ENCODE measurements at regions not wholly inside any gene's neighbourhood (a gene's known extent, or its start where the extent isn't known, plus 50 kb on each side); places are given as distances from the start of the nearest gene placed in this dataset.

DNA sequence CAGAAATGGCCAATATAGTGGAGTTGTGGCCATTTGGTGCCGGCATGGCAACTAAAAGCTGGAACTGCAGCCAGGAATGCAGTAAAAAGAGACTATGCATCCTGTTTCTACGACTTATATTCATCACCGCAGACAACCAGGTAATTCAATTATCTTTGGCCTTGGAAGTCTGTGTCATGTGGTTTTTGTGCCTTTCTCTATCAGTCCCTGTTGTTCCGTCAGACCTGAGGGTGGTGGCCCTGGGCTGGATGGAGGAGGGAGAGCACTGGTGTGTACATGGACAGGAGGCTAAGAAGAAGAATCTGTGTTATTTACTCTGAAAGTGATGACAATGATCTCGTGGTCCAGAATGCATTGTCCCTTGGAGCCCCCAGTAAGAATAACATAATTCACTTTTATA lies 852.6 kb downstream of the VRK1 start:
- H4K20me1 ChIP-seq = no peaks in the 10 kb centered on the region
- TF ChIP-seq Cebpa-rat (IDR thresholded peaks at IDR 0.05) = no peak
- H3K4me2 ChIP-seq = no peak overlapping the region

DNA sequence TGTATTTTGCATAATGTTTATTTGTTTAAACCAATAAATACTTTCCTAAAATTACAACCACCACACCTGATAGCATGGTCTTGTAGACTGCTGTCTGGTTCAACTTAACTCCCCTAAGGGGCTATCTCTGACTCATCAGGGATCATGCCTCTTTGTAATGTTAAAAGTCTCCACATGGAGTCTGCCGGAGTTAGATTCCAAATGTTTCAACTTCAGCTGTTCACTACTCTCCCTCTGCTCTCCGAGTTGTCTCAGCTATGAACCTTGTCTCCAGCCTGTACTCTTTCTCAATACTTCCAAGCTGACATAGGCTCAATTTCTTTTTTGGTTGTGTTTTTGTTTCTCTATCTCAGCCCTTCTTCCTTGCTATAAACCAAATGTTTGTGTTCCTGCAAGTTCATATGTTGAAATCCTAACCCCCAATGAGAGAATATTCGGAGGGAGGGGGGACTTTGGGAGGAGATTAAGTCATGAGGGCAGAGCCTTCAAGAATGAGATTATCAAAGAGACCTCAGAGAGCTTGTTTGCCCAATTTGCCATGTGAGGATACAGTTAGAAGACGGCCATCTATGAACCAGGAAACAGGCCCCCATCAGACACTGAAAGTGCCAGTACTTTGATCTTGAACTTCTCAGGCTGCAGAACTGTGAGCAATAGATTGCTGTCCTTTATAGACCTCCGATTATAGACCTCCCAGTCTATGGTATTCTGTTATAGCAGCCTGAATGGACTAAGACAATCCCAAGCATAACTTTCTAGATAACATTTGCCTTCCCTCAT lies 858.2 kb downstream of the VRK1 start:
- Histone ChIP-seq H3K4me2 (no peak overlapping the region), H3K27me3 (no peaks in the 10 kb centered on the region), H3K27ac (no peak overlapping the region), H3K4me3 (no peak overlapping the region), H3K9me3 (replicated peaks in 1 of 11) (no peaks in the 10 kb centered on the region), H3K36me3 (no peaks in the 10 kb centered on the region), H3K9ac (no peak overlapping the region), H3K4me1 (no peaks in the 10 kb centered on the region), H4K20me1 (no peaks in the 10 kb centered on the region)
- no peak for TF ChIP-seq Cebpa-rat (IDR thresholded peaks at IDR 0.05)

More for the DNA sequence above, 852.6 kb downstream of the VRK1 start:
- H3K27me3 ChIP-seq = no peaks in the 10 kb centered on the region
- no peaks in the 10 kb centered on the region for H3K4me1 ChIP-seq
- H3K27ac ChIP-seq = no peak overlapping the region
- no peaks in the 10 kb centered on the region for H3K9me3 ChIP-seq (replicated peaks in 1 of 11)
- H3K4me3 ChIP-seq = no peak overlapping the region
- H3K36me3 ChIP-seq = no peaks in the 10 kb centered on the region
- H3K9ac ChIP-seq = no peak overlapping the region

DNA sequence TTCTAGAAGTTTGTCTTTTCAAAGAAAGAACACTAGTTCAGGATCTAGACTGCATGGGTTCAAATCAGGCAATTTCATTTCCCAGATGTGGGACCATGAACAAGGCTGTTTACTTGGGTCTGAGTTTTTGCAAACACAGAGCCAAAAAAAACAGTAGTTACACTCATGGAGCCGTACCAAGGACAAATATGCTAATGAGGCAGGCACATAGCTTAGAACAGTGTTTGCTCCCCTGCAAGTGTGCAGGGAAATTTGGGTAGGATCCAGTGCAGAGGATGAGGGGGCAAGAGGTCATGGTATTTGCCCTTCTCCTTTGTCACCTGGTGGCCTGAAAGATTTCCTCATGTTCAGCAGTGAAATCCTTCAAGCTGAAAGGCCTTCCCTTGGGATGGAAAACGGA lies 860.4 kb downstream of the VRK1 start:
- no peak for TF ChIP-seq Cebpa-rat (IDR thresholded peaks at IDR 0.05)
- Histone ChIP-seq H3K9ac (no peak overlapping the region), H3K4me3 (no peak overlapping the region), H3K27ac (no peak overlapping the region), H4K20me1 (no peaks in the 10 kb centered on the region), H3K27me3 (no peaks in the 10 kb centered on the region), H3K9me3 (replicated peaks in 1 of 11) (no peaks in the 10 kb centered on the region), H3K4me2 (no peak overlapping the region), H3K4me1 (no peaks in the 10 kb centered on the region), H3K36me3 (no peaks in the 10 kb centered on the region)

DNA sequence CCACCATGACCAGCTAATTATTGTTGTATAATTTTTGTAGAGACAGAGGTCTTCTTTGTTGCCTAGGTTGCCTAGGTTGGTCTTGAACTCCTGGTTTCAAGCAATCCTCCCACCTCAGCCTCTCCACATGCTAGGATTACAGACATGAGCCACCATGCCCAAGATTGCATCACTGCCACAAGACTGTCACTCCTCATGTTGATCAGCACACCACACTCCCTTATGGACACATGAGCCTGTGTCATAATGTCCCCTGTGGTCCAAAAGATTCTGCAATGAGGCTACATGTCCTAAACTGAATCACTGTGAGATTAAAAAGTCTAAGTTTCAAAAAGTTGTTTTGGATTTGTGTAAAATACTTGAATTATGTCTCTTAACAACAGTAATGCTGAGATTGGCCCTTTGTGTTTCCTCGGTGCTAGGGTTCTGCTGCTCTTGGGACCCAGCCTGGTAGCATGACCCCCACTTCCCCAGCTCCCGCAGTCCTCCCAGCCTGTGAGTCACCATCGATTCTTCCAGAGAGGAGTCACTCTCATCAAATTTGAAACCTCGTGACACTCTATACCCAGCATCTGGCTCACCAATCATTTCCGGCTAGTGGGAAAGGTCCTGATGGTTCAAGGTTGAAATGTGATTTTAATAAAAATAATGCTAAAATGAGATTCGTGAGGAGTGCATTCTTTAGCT lies 890.9 kb downstream of the VRK1 start:
- Histone ChIP-seq H3K4me2 (no peak overlapping the region), H3K9me3 (replicated peaks in 1 of 11) (no peaks in the 10 kb centered on the region), H3K4me1 (no peaks in the 10 kb centered on the region), H3K27ac (no peak overlapping the region), H4K20me1 (no peaks in the 10 kb centered on the region), H3K36me3 (no peaks in the 10 kb centered on the region), H3K27me3 (no peaks in the 10 kb centered on the region), H3K9ac (no peak overlapping the region), H3K4me3 (no peak overlapping the region)
- no peak for TF ChIP-seq Cebpa-rat (IDR thresholded peaks at IDR 0.05)

DNA sequence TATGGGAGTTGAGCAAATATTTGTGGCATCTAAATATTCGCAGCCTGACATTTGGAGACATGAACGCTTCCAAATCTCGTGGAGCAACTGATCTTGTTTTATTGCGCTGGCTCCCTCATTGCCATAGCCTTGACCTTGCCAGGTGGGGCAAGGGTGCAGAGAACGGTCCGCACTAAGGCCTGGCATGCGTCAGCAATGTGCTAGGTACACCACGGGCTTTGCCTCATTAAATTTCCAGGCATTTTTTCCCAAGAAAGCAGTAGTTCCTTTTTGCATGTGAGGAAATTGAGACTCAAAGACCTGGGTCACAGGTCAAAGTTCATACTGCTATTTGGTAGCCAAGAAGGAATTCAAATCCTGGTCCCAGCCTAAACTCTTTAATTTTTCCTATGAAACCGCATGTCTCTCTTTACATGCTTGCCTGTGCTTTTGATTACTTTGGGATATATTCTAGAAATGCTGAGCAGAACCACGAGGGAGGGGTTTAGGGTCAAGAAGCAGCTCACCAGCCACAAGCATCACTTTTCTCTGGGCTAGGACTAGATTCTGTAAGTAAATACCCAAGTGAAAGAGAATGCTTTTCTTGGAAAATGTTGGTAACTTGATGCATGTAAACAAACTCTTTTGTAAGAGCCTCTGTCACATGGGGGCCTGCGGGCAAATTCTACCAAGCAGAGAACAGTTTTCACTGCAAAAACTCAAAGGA lies 891.6 kb downstream of the VRK1 start:
- H3K9me3 ChIP-seq (replicated peaks in 1 of 11) = no peaks in the 10 kb centered on the region
- no peaks in the 10 kb centered on the region for H3K4me1 ChIP-seq
- H3K36me3 ChIP-seq = no peaks in the 10 kb centered on the region
- no peak overlapping the region for H3K4me2 ChIP-seq
- no peak for TF ChIP-seq Cebpa-rat (IDR thresholded peaks at IDR 0.05)
- no peaks in the 10 kb centered on the region for H4K20me1 ChIP-seq
- H3K27ac ChIP-seq = no peak overlapping the region
- H3K4me3 ChIP-seq = no peak overlapping the region
- H3K27me3 ChIP-seq = no peaks in the 10 kb centered on the region
- no peak overlapping the region for H3K9ac ChIP-seq

DNA sequence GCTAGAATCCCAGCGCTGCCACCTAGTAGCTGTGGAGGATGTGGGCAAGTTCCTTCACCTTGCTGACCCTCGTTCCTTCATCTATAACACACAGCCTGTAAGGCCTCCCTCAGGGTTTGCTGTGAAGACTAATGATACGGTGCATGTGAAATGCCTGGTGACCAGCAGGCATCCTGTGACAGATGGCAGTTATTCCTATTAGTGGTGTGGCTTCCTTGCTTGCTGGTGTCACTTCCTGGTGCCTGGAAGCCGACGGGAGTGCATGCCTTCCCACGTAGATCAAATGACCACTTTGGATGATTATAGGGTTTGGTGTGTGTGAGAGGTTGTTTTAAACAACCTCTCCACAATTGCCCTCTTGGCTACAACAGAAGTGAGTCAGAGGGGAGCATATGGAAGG lies 894.9 kb downstream of the VRK1 start:
- peaks cover 0 to 10% (median 0%) of the 10 kb centered on the region in 11 experiments; a peak in 3 of 22 replicates for H3K27me3 ChIP-seq
- H3K4me3 ChIP-seq = no peak overlapping the region
- TF ChIP-seq Cebpa-rat (IDR thresholded peaks at IDR 0.05) = no peak
- H3K4me2 ChIP-seq = no peak overlapping the region
- peaks cover 0 to 13% (median 0%) of the 10 kb centered on the region in 10 experiments; a peak in 8 of 20 replicates for H3K4me1 ChIP-seq
- H3K9ac ChIP-seq = no peak overlapping the region
- peaks cover 0 to 5% (median 0%) of the 10 kb centered on the region in 11 experiments; a peak in 2 of 22 replicates for H3K9me3 ChIP-seq (replicated peaks in 1 of 11)
- no peak overlapping the region for H3K27ac ChIP-seq
- no peaks in the 10 kb centered on the region for H3K36me3 ChIP-seq
- no peaks in the 10 kb centered on the region for H4K20me1 ChIP-seq

DNA sequence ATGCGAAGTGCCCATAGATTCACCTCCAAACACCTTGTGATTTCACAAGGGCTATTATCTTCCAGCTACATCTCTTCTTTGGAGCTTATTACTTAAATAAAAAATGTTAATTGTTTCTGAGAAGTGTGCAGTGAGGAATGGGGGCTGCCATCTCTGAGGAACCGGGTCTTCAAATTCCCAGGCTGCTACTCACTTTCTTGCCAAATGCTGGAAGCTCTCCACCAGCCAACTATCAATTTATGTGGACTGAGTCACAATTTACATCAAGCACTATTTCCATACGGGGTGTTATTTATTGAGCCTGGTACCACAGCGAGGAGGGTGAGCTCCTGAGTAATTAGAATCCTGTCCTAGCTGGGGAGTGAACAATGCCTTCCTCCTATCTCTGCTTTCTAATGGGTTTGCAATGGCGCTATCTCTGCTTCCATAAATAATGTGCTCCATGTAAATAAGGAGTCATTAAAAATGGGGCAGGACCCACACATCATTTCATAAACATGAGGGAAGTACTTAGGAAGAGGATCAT lies 898.3 kb downstream of the VRK1 start:
- peaks cover 0 to 14% (median 11%) of the 10 kb centered on the region in 11 experiments; a peak in 16 of 22 replicates for H3K9me3 ChIP-seq (replicated peaks in 1 of 11)
- no peak for TF ChIP-seq Cebpa-rat (IDR thresholded peaks at IDR 0.05)

DNA sequence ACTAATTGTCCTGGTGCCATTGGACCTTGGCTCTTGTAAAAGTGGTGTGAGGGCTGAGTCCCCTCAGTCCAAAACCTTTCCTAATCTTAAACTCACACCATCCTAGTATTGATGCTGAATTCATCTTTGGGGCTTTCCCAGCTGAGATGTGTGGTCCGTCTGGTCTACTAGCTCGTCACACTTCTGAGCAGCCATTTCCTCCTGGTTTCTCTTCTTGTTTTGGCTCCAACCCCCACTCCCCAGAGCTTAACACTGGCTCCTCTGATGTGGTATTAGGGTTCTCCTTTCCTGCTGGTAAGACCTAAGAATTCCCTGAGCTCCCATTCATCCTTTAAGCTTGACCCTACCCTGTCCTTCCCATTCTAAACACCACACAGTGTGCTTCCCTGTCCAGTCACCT lies 900.6 kb downstream of the VRK1 start:
- H4K20me1 ChIP-seq = no peaks in the 10 kb centered on the region
- peaks cover 0 to 18% (median 11%) of the 10 kb centered on the region in 11 experiments; a peak in 16 of 22 replicates for H3K9me3 ChIP-seq (replicated peaks in 1 of 11)
- no peak for TF ChIP-seq Cebpa-rat (IDR thresholded peaks at IDR 0.05)
- H3K4me1 ChIP-seq = peaks cover 12 to 27% (median 15%) of the 10 kb centered on the region in 10 experiments
- peak overlapping the region; percentile 44 to 73 (median 55) for H3K4me2 ChIP-seq
- H3K27me3 ChIP-seq = peaks cover 0 to 14% (median 7%) of the 10 kb centered on the region in 11 experiments; a peak in 10 of 22 replicates
- H3K9ac ChIP-seq = no peak overlapping the region
- H3K4me3 ChIP-seq = no peak overlapping the region
- no peaks in the 10 kb centered on the region for H3K36me3 ChIP-seq
- no peak overlapping the region for H3K27ac ChIP-seq

More for the DNA sequence above, 898.3 kb downstream of the VRK1 start:
- Histone ChIP-seq H4K20me1 (no peaks in the 10 kb centered on the region), H3K9ac (no peak overlapping the region), H3K36me3 (no peaks in the 10 kb centered on the region), H3K4me3 (no peak overlapping the region), H3K27ac (no peak overlapping the region), H3K4me1 (peaks cover 12 to 27% (median 15%) of the 10 kb centered on the region in 10 experiments), H3K27me3 (peaks cover 0 to 14% (median 7%) of the 10 kb centered on the region in 11 experiments; a peak in 10 of 22 replicates), H3K4me2 (no peak overlapping the region)

DNA sequence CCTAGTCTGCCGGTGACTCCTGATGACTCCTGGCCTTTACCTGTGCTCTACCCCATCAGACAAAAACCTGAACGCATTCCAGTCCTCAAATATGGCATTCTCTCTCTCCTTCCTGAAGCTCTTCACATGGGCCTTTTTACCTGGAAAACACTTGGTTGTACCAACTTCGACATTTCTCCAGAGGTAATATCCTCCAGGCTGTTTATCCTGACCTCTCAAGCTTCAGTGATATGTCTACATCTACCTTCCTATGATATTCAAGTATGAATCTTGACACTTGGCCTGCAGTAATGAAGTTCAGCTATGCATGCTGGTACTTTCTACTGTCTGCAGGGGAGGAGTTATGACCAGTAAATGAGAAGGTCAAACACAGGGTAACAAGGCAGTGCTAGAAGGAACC lies 901.8 kb downstream of the VRK1 start:
- TF ChIP-seq Cebpa-rat (IDR thresholded peaks at IDR 0.05) = no peak
- no peak overlapping the region for H3K4me2 ChIP-seq
- no peak overlapping the region for H3K27ac ChIP-seq
- peaks cover 0 to 14% (median 7%) of the 10 kb centered on the region in 11 experiments; a peak in 10 of 22 replicates for H3K27me3 ChIP-seq
- no peak overlapping the region for H3K4me3 ChIP-seq
- no peaks in the 10 kb centered on the region for H3K36me3 ChIP-seq
- H3K4me1 ChIP-seq = peaks cover 15 to 25% (median 17%) of the 10 kb centered on the region in 10 experiments
- no peak overlapping the region for H3K9ac ChIP-seq
- no peaks in the 10 kb centered on the region for H4K20me1 ChIP-seq
- peaks cover 5 to 25% (median 14%) of the 10 kb centered on the region in 11 experiments; a peak in 18 of 22 replicates for H3K9me3 ChIP-seq (replicated peaks in 1 of 11)

Data from BLaER1 treated with 17β-estradiol and CSF1 and Interleukin-3, amounts not matched to agents 10 nM and 100 nM (cell line).